HFF-Myc (cell line): ENCODE measurements at regions not wholly inside any gene's neighbourhood (a gene's known extent, or its start where the extent isn't known, plus 50 kb on each side); places are given as distances from the start of the nearest gene placed in this dataset.

Experiments
- DNase-seq: peaks from one replicate; pipeline ENCODE4 v3.0.0-alpha.2; 2011; ENCODE audit warnings: low read depth; ENCODE audit errors: extremely low read depth
- H3K4me3 ChIP-seq: replicated peaks from 2 replicates; pipeline ENCODE4 v1.5.1; 2011; ENCODE audit warnings: low read depth, mild to moderate bottlenecking, control low read depth, low read length
- TF ChIP-seq, protein P1 (sequence below): IDR thresholded peaks from 2 replicates; pipeline ENCODE4 v1.5.1; 2012; ENCODE audit warnings: mild to moderate bottlenecking, low read depth, low read length, control low read depth; ENCODE audit errors: missing control alignments

DNA sequence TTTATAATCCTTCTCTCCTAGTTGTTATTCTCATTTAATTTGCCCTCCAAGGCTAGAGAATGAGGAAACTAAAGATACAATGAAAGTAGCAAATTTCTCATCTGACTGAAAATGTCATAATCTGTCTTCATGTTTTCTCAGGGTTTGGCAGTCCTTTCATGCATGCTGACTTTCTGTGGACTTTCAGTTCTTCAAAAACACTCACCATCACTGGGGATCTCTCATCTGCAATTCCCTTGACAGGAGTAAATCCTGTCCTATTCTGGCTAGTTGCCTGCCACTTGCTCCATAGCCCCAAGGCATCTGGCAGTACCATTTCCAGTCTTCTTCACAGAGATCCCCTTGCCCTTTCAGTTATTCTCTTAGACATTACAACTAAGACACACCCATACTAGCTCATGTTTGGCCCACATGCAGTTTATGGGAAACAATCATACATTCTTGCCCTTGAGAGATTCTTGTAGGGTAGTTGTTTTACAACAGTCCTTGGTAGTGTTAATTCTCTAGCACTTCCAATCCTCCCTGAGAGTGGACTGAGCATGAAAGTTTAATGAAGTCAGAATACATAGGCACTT, 449.7 kb upstream of the KLHL4 start:
- no peak for DNase-seq
- H3K4me3 ChIP-seq: no peak overlapping the region
- TF ChIP-seq, protein P1, sequence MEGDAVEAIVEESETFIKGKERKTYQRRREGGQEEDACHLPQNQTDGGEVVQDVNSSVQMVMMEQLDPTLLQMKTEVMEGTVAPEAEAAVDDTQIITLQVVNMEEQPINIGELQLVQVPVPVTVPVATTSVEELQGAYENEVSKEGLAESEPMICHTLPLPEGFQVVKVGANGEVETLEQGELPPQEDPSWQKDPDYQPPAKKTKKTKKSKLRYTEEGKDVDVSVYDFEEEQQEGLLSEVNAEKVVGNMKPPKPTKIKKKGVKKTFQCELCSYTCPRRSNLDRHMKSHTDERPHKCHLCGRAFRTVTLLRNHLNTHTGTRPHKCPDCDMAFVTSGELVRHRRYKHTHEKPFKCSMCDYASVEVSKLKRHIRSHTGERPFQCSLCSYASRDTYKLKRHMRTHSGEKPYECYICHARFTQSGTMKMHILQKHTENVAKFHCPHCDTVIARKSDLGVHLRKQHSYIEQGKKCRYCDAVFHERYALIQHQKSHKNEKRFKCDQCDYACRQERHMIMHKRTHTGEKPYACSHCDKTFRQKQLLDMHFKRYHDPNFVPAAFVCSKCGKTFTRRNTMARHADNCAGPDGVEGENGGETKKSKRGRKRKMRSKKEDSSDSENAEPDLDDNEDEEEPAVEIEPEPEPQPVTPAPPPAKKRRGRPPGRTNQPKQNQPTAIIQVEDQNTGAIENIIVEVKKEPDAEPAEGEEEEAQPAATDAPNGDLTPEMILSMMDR: no peak

DNA sequence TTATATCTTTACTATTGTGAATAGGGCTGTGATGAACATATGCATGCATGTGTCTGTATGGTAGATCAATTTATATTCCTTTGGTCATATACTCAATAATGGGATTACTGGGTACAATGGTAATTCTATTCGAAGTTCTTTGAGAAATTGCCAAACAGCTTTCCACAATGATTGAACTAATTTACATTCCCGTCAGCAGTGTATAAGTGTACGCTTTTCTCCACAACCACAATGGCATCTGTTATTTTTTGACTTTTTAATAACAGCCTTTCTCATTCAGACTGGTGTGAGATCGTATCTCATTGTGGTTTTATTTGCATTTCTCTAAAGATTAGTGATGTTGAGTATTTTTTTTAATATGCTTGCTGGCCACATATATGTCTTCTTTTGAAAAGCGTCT, 439.4 kb upstream of the KLHL4 start:
- no peak for DNase-seq
- H3K4me3 ChIP-seq: no peak overlapping the region
- TF ChIP-seq, protein P1: no peak

DNA sequence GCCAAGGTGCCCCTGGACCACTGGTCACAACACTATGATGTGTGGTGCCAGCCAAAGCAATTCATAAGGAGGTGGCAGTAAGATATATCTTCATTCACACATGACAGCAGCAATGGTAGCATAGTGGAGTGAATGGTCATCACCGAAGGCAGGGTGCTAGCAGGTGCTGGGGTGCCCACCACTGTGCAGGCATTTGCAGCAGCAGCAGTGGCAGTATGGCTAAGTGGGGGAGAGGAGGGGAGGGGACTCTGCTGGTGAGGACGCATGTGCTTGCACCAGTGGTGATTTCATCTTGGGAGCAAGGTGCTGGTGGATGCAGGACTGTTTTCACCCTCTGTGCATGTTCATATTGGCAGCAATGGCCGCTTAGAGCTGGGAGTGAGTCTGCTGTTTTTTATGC, 419.1 kb upstream of the KLHL4 start:
- H3K4me3 ChIP-seq: no peak overlapping the region
- no peak for DNase-seq
- TF ChIP-seq, protein P1: no peak

DNA sequence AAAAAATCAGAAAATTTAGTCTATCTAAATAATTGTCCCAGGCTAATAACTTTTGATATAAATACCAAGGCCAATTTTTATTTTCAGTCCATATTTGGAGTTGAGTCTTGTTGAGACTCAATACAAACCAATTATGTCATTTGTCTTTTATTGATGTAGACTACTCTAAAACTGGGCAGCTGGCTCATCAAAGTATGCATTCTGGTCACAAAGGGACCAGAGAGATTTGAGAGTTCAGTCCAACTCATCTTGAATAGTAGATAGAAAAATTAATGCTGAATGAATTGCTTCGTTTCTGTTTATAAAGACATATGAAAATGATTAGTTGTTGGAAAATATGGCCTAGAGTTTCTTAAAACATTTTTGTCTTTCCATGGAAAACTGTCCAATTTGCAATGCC, 412.5 kb upstream of the KLHL4 start:
- no peak overlapping the region for H3K4me3 ChIP-seq
- no peak for DNase-seq
- TF ChIP-seq, protein P1: no peak

DNA sequence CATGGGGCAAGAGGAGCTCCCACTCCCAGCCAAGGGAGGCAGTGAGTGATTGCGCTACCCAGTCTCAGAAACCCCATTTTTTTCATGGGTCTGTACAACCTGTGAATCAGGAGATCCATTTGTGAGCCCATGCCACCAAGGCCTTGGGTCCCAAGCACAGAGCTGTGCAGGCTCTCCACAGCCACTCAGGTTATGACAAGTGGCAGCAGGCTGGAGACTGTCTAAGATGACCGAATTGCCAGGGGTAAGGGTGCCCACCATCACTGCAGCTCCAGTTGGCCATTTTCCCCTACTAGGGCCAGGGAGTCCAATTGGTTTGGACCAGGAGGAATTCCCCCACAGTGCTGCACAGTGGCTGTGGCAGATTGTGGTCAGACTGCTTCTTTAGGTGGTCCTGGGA, 407.5 kb upstream of the KLHL4 start:
- H3K4me3 ChIP-seq: no peak overlapping the region
- TF ChIP-seq, protein P1: no peak

DNA sequence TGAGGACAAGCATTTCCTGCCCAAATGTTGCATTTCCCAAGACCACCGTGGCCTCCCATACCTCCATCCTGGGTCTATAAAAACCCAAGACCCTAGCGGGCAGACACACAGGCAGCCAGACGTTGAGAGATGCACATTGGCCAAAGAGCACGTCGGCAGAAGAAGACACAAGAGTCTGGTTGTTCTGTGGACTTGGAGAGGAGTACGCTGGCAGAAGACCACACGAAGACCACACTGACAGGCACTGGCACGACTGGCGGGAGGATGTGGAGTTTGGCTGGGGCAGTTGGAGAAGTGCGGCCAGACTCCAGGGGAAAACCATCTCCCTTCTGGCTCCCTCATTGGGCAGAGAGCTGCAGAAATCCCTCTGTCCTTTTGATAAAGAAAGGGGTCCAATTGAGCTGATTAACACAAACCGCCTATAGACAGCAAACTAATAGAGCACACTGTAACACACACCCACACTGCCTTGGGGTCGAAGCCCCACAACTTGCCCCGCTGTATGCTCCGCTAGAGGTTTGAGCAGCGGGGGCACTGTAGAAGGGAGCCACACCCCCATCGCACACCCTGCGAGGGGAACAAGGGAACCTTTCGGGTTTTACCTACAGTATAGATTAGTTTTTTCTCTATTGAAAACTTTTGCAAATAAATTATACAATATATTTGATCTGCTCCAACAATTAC, 376.7 kb upstream of the KLHL4 start:
- no peak for DNase-seq
- TF ChIP-seq, protein P1: no peak
- no peak overlapping the region for H3K4me3 ChIP-seq

More for the DNA sequence above, 407.5 kb upstream of the KLHL4 start:
- no peak for DNase-seq
